ENCODE measurements at regions not wholly inside any gene's neighbourhood (a gene's known extent, or its start where the extent isn't known, plus 50 kb on each side); places are given as distances from the start of the nearest gene placed in this dataset.

DNA sequence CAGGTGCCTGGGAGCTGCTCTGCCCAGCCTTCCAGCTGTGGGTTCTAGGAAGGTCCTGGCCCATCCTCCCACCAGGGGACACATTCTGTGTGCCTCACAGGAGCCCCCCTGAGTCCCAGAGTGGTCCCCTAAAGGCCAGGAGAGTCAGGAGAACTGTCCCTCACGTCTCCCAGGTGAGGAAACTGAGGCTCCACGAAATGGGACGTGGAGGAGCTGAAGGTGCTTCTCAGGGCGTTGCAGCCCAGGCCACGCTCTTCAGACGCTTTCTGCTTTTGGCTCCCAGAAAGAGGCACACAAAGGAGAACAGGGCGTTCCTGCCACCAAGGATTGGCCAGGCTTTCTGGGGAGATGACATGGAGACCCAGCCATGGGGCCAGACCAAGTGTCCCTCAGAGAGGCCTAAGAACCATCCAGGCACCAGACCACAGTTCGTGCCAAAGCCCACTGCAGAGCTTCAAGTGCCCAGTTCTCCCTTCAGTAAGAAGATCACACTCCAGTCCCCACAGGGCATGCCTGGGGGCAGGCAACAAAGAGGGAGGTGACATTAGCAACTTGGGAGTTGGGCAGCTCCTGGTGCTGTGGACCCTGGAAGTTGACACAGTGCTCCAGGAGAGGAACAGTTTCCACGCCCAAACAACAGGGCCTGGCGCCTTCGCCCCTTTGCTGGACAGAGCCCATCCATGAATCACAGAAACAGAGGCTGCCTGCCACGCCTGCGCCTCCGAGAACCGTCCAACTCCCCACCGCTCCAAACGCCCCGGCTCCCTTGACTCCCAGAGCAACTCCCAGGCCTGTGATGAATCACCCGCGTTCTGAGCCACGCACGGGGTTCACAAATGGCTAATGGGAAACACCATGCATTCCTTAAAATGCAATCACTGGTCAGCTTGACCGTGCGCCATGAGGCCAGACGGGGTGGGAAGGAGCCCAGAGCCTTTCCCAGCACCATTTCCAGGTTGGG is 589.2 kb downstream of the BRD1 start:
- DNase-seq (ENCODE audit: low read depth) = no peak

DNA sequence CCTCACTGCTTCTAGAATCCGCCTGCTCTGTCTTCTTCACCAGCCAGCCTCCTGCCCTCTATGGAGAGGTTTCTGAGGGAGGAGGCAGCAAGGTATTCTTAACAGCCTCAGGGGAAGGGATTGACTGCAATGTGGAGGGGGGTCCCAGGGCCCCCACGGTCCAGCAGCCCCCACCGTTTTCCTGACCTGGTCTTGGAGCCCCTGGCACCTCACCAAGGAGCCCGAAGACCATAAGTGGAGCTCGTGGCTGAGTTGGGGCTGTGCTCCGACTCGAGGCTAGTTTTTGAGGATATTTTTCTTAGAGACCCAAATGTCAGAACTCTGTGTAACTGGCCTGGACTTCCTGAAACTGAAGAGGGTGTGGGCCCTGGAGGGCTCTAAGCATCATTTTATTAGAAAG is 590.0 kb downstream of the BRD1 start:
- DNase-seq (ENCODE audit: low read depth) = no peak

DNA sequence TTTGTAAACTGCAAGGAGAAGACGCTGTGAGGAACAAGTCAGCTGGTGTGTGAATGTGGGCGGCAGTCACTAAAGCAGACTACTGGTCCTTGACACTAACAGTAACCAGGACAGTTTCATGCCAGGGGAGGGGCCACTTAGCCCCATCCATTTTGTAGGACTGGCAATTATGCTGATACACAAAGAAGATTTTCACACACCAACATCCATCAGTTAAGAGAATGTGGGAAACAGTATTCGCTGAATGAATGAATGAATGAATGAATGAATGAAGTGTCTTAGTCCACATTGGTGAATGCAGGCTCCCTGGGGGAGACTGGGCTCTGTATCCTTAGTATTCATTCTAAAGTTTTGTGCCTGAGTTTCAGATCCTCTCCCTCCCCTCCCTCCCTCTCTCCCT is 590.4 kb downstream of the BRD1 start:
- DNase-seq (ENCODE audit: low read depth) = no peak

DNA sequence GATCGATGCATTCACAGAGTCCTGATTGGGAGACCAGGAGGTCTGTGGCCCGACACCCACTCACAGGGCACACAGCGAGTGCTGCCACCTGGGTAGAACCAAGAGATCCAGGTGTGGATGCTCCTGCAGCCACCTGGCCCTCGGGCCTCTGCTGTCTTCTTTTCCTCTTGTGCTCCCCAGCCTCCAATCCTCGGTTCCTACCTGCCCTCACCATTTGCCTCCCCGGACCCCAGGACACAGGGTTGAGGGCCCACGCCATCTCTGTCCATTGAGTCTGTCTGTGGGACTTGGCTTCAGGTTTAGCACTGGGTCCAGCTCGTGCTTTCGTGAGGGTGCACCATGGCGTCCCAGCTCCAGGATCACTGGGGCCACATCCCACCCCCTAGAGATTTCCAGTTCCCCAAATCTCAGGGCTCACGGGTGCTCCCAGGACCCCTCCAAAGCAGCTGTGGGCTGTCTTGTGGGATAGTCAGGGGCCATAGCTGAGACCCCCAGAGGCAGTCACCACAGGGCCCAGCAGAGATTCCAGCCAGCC is 591.1 kb downstream of the BRD1 start:
- no peak for DNase-seq (ENCODE audit: low read depth)

DNA sequence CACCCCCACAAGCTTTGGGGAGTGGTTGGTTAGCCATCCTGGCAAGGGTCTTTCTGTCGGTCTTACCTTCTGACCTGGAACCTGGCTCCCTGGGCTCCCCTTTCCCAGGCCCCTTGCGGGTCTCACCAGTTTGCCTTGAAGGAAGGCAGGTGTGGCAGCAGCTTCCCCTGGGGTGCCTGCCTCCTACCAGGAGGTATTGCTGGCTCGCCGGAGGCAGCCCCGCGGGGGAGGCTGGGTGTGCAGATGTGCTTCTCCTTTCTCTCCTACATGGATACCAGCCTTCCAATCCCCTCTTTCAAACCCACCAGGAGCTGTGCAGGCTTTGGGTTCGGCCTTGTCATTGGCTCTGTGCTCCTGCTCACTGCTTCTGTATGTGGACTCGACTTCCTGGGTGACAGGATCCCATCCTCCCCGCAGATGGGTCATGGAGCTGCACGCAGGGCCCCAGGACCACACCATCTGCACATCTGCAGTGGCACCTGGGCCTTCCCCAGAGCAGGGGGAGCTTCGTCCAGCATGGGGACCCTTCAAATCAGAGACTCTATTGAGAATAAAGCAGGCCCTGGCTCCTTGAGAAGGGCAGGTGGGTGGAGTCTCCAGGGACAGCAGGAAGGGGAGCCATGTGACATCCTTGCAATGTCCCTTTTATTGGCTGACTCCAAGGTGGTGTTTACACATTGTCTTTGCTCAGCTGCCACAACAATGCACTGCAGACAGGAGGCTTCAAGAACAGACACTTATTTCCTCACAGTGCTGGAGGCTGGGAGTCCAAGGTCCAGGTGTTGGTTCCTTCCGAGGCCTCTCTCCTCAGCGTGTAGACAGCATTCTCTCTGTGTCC is 592.0 kb downstream of the BRD1 start:
- no peak for DNase-seq (ENCODE audit: low read depth)

DNA sequence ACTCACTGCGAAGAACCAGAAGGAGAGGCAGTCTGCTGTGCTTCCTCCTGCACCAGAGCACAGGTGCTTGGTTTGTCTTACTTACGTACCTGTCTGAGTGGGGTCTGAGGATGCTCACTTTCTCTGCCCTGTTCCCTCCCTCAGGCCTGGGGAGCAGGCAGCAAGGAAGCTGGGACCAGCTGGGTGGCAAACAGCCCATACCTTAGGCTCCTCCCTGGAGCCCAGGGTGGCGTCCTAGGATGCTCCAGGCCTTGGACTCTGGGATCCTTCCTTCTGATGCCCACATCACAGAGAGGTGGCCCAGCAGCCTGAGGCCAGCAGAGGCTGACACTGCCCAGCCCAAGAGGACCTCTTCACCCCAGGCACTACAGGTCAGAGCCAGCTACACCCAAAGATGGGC is 593.2 kb downstream of the BRD1 start:
- DNase-seq (ENCODE audit: low read depth) = no peak

DNA sequence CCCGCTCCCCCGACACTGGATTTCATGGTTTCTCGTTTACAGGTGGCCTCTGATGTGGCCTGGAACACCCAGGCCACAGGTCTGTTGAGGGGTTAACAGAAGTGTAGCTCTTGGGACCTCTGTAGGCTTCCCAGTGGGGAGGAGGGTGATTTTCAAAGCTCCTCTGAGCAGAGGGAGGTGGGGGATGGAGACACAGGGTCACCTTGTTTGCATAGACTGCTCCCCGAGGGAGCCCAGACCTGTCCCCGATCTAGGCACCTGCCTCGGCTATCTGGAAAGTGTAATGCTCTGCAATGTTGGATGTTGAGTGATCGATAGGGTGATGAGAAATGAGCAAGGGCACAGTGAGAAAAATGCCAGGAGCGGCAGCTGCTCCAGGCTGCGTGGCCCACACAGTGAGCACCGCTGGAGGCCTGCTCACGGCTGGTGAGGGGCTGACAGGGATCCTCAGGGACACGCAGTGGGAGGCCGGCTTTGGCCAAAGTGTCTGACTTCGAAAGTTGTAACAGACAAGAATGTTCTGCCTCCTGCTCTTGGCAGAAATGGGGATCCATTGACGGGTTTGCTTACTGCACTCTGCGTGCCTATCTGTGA is 594.1 kb downstream of the BRD1 start:
- DNase-seq (ENCODE audit: low read depth) = no peak

DNA sequence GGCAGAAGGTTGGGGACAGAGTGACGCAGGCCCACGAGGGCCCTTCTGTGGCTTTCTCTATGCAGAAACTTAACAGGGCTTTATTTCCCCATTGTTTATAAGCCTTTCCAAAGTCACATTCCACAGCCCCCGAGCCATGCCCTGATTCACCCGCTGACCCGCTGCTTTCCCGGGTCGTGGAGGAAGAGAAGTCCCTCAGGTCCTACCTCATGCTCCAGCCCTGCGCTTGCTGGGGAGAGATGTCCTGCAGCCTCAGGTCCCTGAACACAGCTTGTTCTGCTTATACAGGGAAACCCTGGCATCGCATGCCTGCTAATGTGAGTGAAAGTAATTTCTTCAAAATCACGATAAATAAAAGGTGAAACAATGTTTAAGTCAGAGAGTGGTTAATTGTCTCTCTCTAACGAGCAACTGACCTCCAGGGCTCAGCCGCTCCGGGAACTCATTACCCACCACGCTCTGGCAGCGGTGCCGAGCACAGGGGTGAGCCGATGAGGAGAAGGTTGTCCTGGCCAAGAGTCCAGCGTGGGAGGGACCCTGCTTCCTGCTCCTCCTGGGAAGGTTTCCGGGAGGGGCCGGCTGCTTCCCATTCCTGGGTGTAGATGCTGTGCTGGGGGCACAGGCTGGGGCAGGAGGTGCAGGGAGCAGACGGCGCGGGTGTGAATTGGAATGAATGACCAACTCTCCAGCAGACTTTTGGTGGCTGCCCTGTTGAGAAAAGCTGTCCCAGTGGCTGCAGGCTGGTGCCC is 595.2 kb downstream of the BRD1 start:
- DNase-seq (ENCODE audit: low read depth) = no peak

DNA sequence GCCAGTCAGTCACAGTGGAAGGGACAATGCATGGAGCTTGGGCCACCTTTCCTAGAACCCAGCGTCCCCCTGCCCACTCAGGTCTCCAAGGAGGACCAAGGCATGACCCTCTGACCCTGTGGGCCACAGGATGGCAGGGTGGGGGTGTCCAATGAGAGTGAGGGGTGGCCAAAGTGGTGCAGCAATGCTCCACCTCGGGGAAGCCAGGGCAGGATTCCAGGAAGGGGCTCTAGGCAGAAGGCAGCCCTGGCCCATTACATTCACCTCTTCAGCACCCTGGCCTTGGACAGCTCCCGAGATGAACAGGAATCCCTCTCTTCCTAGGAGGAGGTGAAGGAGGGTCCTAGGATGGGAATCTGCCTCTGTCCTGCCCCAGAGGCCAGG is 597.5 kb downstream of the BRD1 start:
- DNase-seq (ENCODE audit: low read depth) = no peak

DNA sequence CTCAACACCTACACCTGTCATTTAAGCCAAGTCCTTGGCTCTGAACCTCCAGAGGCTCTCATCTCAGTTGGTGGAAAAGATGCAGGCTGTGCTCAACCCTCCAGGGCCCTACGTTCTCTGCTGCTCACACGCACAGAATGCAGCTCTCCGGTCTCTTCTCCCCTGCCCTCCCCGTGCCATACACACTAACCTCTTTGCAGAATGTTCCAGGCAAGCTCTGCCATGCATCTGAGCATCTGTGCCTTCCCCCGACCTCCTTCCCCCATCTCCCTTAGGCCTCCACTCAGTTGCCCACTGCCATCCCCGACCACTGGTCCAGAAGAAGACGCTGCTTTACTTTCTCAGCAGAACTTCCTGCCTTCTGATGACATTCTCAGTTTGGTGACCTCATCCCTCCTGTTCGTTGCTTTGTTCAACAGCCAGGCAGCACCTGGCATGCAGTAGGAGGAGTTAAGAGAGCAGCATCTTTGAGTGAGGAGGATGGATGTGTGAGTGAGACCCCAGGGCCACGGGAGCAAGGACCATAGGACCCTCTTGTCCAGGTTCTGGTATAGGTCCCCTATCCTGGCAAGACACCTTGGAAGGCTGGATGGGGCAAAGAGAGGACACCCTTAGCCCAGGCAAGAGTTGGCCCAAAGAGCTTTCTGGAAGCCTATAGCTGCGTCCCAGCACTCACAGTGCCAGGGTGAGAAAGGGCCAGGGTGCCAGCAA is 598.0 kb downstream of the BRD1 start:
- DNase-seq (ENCODE audit: low read depth) = no peak

DNA sequence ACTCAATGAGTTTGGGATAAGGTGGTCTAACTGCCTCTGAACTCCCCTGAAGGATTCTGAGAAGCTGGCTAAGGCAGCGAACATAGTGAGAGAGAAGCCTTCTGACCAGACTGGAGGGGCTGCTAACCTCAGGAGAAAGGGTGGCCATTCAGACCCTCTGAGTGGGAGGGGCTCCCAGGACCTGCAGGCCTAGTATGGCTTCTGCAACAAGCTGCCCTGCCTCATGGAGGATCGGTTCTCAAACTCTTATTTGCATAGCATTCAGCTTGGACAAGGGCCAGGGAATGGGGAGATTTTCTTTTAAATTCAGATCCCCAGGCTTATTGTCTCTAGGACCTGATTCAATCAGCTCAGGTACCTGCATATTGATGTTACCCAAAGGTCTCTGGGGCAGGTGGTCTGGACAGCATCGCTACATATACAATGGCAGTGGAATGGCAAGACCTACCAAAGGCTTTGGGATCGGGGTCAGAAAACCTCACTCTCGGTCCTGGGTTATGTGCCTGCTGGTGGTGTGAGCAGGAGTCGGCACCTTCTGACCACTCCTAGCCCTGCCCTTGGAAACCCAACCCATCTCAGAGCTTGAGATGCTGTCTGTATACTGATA is 599.1 kb downstream of the BRD1 start:
- no peak for DNase-seq (ENCODE audit: low read depth)

DNA sequence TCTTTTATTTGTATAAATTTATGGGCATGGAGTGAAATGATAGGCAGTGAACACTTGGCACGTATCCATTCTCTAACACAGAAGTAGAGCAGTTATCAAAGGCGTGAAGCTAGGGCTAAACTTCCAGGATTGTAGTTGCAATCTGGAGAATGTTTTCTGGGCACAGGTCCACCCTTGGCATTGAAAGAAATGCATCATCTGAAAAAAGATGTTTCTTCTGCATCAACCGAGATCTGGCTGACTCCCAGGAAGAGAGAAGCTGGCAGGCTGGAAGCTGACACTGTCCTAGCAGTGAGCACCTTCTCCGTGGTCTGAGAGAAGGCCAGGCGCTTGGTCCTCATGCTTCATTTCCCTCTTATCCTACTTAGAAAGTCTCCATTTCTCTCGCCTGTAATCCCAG is 600.0 kb downstream of the BRD1 start:
- no peak for DNase-seq (ENCODE audit: low read depth)

DNA sequence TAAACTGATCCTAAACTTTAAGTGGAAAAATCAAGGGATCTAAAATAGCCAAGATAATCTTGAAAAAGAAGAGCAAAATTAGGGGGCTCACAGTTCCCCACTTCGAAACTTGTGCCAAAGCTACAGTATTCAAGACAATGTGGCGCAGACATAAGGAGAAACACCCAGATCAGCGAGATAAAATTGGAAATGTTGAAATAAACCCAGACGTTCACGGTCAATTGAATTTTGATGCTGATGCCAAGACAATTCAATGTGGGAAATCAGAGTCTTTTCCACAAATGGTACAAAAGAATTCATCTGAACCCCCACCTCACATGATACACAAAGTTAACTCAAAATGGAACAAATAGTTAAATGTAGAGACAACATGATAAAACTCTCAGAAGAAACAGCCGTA is 601.6 kb downstream of the BRD1 start:
- no peak for DNase-seq (ENCODE audit: low read depth)

DNA sequence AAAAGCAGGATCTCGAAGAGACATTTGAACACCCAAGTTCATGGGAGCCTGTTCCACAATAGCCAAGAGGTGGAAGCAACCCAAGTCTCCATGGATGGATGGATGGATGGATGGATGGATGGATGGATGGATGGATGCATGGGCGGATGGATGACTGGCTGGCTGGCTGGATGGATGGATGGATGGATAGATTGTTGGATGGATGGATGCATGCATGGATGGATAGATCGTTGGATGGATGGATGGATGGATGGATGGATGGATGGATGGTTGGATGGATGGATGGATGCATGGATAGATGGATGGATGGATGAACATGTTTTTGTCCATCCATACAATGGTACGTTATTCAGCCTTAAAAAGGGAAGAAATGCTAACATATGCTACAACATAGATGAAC is 603.4 kb downstream of the BRD1 start:
- no peak for DNase-seq (ENCODE audit: low read depth)

DNA sequence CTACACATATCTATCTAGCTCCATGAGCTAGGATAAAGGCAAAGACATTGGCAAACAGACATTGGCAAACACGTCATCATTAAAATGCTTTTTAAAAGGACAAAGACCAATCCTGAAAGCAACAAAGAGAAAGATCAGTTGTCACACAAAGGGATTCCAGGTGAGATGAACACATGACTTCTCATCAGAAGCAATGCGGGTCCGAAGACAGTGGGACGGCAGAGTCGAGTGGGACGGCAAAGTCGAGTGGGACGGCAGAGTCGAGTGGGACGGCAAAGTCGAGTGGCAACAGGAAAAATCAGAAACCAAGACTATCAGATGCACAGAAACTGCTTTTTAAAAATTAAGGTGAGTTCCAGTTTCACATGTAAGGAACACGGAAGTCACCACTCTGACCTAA is 609.5 kb downstream of the BRD1 start:
- no peak for DNase-seq (ENCODE audit: low read depth)

DNA sequence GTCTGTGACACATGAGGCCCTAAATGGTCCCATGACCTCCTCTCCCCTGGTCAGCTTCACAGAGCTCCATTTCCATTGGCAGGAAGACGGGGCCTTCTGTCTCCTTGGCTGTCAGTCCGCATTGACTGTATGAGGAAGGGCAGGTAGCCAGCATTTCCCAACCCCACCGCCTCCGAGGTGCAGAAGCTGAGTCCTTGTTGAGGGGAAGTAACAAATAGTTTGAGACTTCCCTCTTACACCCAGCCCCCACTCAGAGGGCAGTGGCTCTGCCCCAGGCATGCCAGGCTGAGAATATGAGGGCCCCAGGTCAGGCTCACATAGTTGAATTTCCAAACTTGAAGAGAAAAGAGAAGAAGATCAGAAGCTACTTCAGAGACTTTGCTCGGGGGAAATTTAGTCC is 611.1 kb downstream of the BRD1 start:
- DNase-seq (ENCODE audit: low read depth) = no peak

DNA sequence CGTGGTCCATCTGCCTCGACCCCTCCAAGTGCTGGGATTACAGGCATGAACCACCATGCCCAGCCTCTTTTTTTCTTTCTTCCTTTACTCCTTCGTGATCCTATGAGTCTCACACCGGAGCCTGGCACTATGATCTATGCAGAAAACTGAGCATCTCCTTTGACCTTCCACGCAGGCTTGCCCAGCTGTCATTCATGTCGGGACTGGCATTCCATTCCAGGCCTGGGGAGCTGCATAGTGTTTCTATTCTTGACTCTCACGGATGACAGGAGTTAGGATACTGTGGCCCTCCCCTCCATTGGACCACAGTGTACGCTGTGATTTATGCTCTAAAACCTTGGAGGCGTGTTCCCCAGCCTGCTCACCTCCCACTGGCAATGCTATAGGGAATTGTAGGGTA is 611.8 kb downstream of the BRD1 start:
- DNase-seq (ENCODE audit: low read depth) = no peak

DNA sequence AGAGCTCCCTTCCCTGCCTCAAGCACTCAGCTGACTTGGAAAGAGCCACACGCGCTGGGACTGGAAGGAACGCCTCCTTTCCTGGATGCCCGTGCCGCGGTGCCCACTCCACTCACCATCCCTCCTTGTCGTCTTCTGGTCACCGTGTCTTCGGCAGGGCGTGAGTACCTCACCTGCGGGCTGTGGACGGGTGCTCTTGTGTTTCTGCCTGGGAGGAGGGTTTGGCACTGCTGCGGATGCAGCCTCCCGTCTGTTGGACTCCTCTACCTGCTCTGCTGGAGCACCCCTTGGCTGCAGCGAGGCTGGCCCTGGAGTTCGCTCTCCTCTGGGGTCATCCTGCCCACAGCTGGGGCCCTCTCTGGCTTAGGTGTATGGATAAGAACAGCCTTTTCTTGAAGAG is 612.7 kb downstream of the BRD1 start:
- DNase-seq (ENCODE audit: low read depth) = no peak

DNA sequence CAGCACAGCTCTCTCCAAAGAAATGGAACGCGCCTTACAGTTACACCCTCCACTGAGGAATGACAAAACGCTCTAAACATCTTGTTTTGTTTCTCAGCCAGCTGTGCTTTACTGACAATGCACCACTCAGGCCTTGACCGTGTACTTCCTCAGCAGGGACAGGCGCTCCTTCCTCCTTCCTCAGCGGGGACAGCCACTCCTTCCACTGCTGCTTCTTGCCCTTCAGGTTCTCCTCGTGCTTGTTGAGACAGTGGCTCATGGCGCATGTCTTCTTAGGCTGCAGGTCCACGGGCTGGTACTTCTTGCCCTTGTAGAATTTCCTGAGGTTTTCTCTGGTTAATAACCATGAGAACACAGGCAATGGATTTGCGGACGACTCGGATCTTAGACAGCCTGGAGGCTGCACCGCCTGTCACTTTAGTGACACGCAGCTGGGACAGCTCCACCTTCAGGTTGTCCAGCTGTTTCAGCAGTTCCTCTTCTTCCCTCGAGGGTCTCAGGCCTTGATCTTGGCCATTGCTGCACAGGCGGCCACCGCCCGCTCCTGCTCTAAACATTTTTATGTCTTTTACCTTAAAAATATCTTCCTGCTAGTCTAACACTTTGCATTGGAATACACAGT is 613.8 kb downstream of the BRD1 start:
- DNase-seq (ENCODE audit: low read depth) = no peak

DNA sequence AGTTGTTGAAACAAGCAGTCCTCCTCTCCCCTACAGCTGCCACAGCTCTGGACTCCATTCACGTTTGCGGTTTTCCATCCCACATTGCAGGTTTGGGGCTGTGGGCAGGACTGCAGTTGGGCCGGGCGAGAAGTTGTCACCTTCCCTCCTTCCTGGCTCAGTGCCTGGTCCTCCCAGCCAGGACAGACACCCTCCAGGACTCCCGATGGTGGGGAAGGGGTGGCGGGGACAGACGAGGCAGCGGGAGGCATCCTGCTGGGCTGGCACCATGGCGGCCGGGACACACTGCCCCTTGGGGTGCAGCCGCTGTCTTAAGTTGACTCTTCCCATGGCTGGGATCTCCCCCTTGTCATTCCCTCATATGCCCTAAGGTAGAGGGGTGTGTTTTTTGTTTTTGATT is 615.2 kb downstream of the BRD1 start:
- no peak for DNase-seq (ENCODE audit: low read depth)

Data from non-pigmented ciliary epithelial cell (primary cell).